Fibroblast of lung (primary cell): ENCODE measurements at regions not wholly inside any gene's neighbourhood (a gene's known extent, or its start where the extent isn't known, plus 50 kb on each side); places are given as distances from the start of the nearest gene placed in this dataset.

Experiments used
- EZH2 ChIP-seq: IDR thresholded peaks from 2 replicates; pipeline ENCODE4 v1.5.1; 2012; ENCODE audit warnings: low read length, control low read depth, mild to moderate bottlenecking; ENCODE audit errors: missing control alignments
- TF ChIP-seq, protein P1 (sequence below), 2 donors: IDR thresholded peaks in 1 of 2; conservative IDR thresholded peaks in 1 of 2; 1 replicate in 1 of 2; 2 replicates in 1 of 2; pipeline ENCODE4 v1.5.1; 2011 to 2012; ENCODE audit warnings: low read length in 2 of 2, control low read depth in 1 of 2, inconsistent platforms in 1 of 2, low read depth in 1 of 2, mild to moderate bottlenecking in 1 of 2

DNA sequence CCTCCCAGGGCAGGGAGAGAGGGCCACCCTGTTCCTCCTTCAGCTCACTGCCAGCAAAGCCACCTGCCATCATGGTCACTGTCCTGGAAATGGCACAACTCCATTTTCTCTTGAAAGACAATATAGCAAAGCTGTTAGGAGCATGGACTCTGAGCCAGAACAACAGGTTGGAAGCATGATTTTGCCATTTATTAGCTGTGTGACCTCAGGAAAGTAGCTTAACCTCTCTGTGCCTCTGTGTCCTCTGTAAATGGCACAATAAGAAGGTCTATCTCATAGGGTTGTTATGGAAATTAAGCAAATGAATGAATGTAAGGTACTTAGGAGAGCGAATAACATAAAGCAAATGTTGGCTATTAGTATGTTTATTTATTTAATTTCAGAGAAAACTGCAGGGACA, 730.4 kb upstream of the ID2 start:
- TF ChIP-seq, protein P1, sequence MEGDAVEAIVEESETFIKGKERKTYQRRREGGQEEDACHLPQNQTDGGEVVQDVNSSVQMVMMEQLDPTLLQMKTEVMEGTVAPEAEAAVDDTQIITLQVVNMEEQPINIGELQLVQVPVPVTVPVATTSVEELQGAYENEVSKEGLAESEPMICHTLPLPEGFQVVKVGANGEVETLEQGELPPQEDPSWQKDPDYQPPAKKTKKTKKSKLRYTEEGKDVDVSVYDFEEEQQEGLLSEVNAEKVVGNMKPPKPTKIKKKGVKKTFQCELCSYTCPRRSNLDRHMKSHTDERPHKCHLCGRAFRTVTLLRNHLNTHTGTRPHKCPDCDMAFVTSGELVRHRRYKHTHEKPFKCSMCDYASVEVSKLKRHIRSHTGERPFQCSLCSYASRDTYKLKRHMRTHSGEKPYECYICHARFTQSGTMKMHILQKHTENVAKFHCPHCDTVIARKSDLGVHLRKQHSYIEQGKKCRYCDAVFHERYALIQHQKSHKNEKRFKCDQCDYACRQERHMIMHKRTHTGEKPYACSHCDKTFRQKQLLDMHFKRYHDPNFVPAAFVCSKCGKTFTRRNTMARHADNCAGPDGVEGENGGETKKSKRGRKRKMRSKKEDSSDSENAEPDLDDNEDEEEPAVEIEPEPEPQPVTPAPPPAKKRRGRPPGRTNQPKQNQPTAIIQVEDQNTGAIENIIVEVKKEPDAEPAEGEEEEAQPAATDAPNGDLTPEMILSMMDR (conservative IDR thresholded peaks at IDR 0.05 in 1 of 2, IDR thresholded peaks at IDR 0.05 in 1 of 2; ENCODE audit: low read depth in 1 of 2, low read length in 2 of 2): no peak
- TF ChIP-seq EZH2: no peak
